ENCODE measurements at regions not wholly inside any gene's neighbourhood (a gene's known extent, or its start where the extent isn't known, plus 50 kb on each side); places are given as distances from the start of the nearest gene placed in this dataset.

- TF ChIP-seq NR2F6 (CRISPR knock-in tag; IDR thresholded peaks at IDR 0.05) = no peak
- TF ChIP-seq ZNF316 (IDR thresholded peaks at IDR 0.05) = peak; percentile 51
- no peak for TF ChIP-seq CBFB (CRISPR knock-in tag; IDR thresholded peaks at IDR 0.05)
- TF ChIP-seq GTF2E2 (tag; IDR thresholded peaks at IDR 0.05) = no peak
- no peak for TF ChIP-seq ZBTB12 (CRISPR knock-in tag; IDR thresholded peaks at IDR 0.05)
- TF ChIP-seq MCM5 (IDR thresholded peaks at IDR 0.05; ENCODE audit: low read depth) = no peak
- no peak for TF ChIP-seq ZNF655 (CRISPR knock-in tag; IDR thresholded peaks at IDR 0.05)
- TF ChIP-seq MEF2D (tag; conservative IDR thresholded peaks at IDR 0.05; ENCODE audit: low read depth) = no peak
- TF ChIP-seq, protein P1, sequence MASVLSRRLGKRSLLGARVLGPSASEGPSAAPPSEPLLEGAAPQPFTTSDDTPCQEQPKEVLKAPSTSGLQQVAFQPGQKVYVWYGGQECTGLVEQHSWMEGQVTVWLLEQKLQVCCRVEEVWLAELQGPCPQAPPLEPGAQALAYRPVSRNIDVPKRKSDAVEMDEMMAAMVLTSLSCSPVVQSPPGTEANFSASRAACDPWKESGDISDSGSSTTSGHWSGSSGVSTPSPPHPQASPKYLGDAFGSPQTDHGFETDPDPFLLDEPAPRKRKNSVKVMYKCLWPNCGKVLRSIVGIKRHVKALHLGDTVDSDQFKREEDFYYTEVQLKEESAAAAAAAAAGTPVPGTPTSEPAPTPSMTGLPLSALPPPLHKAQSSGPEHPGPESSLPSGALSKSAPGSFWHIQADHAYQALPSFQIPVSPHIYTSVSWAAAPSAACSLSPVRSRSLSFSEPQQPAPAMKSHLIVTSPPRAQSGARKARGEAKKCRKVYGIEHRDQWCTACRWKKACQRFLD (CRISPR knock-in tag; IDR thresholded peaks at IDR 0.05) = no peak
- no peak for TF ChIP-seq MCM3 (IDR thresholded peaks at IDR 0.05)
- TF ChIP-seq OTX1 (CRISPR knock-in tag; IDR thresholded peaks at IDR 0.05) = no peak
- 0 out of 2 replicates have a peak, but pooled peaks have one; percentile 10 for TF ChIP-seq MAFK (IDR thresholded peaks at IDR 0.05; ENCODE audit: low read length)
- TF ChIP-seq TCF3 (CRISPR knock-in tag; IDR thresholded peaks at IDR 0.05) = no peak
- no peak for TF ChIP-seq ZNF740 (CRISPR knock-in tag; IDR thresholded peaks at IDR 0.05)
- no peak for TF ChIP-seq ZNF740 (tag; IDR thresholded peaks at IDR 0.05)
- TF ChIP-seq ZBTB26 (CRISPR knock-in tag; IDR thresholded peaks at IDR 0.05) = no peak
- TF ChIP-seq HNRNPLL (IDR thresholded peaks at IDR 0.05; ENCODE audit: low read depth, low read length, poor library complexity, severe bottlenecking) = no peak
- no peak for TF ChIP-seq POLR3A (IDR thresholded peaks at IDR 0.05; ENCODE audit: borderline replicate concordance, extremely low read depth, insufficient read depth, insufficient read length)
- no peak for TF ChIP-seq ERF (CRISPR knock-in tag; IDR thresholded peaks at IDR 0.05)
- 0 out of 2 replicates have a peak, but pooled peaks have one; percentile 22 for TF ChIP-seq C11orf30 (IDR thresholded peaks at IDR 0.05; ENCODE audit: low read depth)
- TF ChIP-seq, protein P2, sequence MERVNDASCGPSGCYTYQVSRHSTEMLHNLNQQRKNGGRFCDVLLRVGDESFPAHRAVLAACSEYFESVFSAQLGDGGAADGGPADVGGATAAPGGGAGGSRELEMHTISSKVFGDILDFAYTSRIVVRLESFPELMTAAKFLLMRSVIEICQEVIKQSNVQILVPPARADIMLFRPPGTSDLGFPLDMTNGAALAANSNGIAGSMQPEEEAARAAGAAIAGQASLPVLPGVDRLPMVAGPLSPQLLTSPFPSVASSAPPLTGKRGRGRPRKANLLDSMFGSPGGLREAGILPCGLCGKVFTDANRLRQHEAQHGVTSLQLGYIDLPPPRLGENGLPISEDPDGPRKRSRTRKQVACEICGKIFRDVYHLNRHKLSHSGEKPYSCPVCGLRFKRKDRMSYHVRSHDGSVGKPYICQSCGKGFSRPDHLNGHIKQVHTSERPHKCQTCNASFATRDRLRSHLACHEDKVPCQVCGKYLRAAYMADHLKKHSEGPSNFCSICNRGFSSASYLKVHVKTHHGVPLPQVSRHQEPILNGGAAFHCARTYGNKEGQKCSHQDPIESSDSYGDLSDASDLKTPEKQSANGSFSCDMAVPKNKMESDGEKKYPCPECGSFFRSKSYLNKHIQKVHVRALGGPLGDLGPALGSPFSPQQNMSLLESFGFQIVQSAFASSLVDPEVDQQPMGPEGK (CRISPR knock-in tag; IDR thresholded peaks at IDR 0.05; ENCODE audit: borderline replicate concordance) = no peak
Measured at GRCh38 chr9:73073337-73074175, 78.1 kb upstream of the ANXA1 start (continued).
